ENCODE measurements at regions not wholly inside any gene's neighbourhood (a gene's known extent, or its start where the extent isn't known, plus 50 kb on each side); places are given as distances from the start of the nearest gene placed in this dataset.

DNA sequence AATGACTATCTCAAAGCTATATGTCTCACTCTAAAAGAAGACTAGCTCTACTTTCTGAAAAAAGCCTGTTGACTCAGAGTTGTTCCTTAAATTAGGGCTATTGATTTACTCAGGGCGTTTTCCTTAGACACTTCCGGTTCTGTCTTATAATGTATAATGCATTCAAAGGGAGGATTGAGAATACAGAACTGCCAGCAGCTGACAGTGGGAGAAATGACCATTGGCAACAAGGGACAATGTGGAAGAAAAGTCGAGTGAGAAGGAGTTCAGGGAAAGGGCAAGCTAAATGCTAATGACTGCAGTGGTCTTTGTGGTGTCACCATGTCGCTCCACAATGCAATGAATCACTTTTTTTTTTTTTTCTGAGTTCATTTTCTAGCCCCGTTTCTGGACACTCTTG, 65.7 kb upstream of the ANKH start:
- TF ChIP-seq CTCF (IDR thresholded peaks at IDR 0.05; ENCODE audit: poor library complexity) (no peak), EZH2 (IDR thresholded peaks at IDR 0.05; ENCODE audit: borderline replicate concordance) (no peak), EZH2phosphoT487 (IDR thresholded peaks at IDR 0.05; ENCODE audit: low read depth, severe bottlenecking, unreplicated experiment) (no peak)
